ENCODE measurements at regions not wholly inside any gene's neighbourhood (a gene's known extent, or its start where the extent isn't known, plus 50 kb on each side); places are given as distances from the start of the nearest gene placed in this dataset.

- no peak for TF ChIP-seq CTCF (IDR thresholded peaks at IDR 0.05; ENCODE audit: low read depth, low read length, missing control alignments)
- H3K4me3 ChIP-seq (ENCODE audit: low read depth, low read length): no peak overlapping the region
- DNase-seq (ENCODE audit: low read depth): no peak
These were observed 590.6 kb upstream of the IGFBP3 start for GRCh38 chr7:46511442-46512215.

DNA sequence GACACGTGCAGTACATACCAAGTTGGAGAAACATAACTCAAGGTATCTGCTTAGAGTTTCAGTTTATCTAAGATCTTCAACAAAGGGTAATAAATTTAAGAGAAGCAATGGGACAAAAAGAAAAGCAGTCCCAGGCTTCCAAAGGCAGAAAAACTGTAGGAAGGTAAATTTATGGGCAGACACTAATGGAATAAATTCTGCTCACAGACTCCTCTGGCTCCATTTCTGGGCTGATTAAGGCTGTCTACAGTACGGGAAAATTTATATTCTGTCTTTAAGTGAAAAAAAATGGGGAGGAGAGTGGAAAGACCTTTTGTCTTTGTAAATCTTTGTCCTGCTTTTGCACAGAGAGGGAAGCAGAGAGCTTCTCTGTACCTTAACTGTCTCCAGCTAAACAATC lies 587.5 kb upstream of the IGFBP3 start:
- no peak for TF ChIP-seq CTCF (IDR thresholded peaks at IDR 0.05; ENCODE audit: low read depth, low read length, missing control alignments)
- H3K4me3 ChIP-seq (ENCODE audit: low read depth, low read length): no peak overlapping the region
- DNase-seq (ENCODE audit: low read depth): no peak

DNA sequence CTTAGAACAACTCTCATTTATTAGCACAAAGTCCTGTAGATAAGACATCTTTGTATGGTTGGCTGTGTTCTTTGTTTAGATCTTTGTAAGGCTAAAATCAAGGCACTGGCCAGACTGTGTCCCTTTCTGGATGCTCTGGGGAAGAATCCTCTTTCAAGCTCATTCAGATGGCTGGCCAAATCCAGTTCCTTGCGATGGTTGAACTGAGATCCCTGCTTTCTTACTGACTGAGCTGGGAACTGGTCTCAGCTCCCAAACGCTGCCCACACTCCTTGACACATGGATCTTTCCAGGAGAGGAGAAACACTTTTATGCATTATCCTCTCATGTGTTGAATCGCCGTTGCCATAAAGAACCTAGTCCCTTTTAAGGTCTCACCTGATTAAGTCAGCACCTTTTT lies 586.5 kb upstream of the IGFBP3 start:
- TF ChIP-seq CTCF (IDR thresholded peaks at IDR 0.05; ENCODE audit: low read depth, low read length, missing control alignments): no peak
- DNase-seq (ENCODE audit: low read depth): no peak
- H3K4me3 ChIP-seq (ENCODE audit: low read depth, low read length): no peak overlapping the region

GRCh38 chr7:46494441-46494840 lies 573.4 kb upstream of the IGFBP3 start:
- H3K4me3 ChIP-seq (ENCODE audit: low read depth, low read length): no peak overlapping the region
- no peak for TF ChIP-seq CTCF (IDR thresholded peaks at IDR 0.05; ENCODE audit: low read depth, low read length, missing control alignments)

DNA sequence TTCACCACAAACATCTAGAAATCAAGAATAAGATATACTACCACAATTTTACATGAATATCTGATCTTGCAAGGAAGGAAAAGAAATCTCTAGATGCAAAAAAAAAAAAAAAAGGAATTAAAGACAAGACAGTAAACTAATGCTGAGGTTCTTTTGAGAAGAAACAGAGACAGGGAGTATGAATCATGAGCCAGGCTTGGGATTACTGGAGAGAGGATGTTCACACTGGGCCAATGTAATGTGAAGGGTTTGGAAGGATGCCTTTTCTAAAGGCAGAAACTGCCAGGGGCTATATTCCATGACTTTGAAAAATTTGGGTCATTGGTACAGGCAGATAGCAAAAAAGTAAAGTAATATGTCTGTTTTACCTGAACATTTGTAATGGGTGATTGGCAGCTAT lies 573.0 kb upstream of the IGFBP3 start:
- no peak overlapping the region for H3K4me3 ChIP-seq (ENCODE audit: low read depth, low read length)
- DNase-seq (ENCODE audit: low read depth): no peak
- TF ChIP-seq CTCF (IDR thresholded peaks at IDR 0.05; ENCODE audit: low read depth, low read length, missing control alignments): no peak

More at GRCh38 chr7:46494441-46494840, 573.4 kb upstream of the IGFBP3 start:
- DNase-seq (ENCODE audit: low read depth): no peak

- H3K4me3 ChIP-seq (ENCODE audit: low read depth, low read length): no peak overlapping the region
- DNase-seq (ENCODE audit: low read depth): no peak
- TF ChIP-seq CTCF (IDR thresholded peaks at IDR 0.05; ENCODE audit: low read depth, low read length, missing control alignments): no peak
These were observed 572.1 kb upstream of the IGFBP3 start for GRCh38 chr7:46493196-46493595.

DNA sequence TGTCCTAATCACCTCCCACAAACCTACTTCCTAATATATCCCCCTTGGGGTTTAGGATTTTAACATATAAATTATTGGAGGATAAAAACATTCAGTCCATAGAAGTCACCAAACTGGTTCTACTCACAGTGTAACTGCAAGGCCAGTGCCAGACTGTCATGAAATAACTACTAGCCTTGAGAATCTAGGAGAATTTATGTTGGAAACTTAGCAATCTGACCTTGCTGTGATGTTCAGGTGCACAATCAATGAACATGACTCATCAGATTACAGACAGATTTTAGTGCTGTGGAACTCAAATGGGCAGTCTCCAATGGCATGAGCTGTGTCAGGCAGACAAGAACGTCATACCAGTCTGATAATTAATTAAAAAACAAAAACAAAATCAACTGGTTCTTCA lies 571.4 kb upstream of the IGFBP3 start:
- H3K4me3 ChIP-seq (ENCODE audit: low read depth, low read length): no peak overlapping the region
- no peak for TF ChIP-seq CTCF (IDR thresholded peaks at IDR 0.05; ENCODE audit: low read depth, low read length, missing control alignments)
- no peak for DNase-seq (ENCODE audit: low read depth)
